ENCODE measurements at regions not wholly inside any gene's neighbourhood (a gene's known extent, or its start where the extent isn't known, plus 50 kb on each side); places are given as distances from the start of the nearest gene placed in this dataset.

- Histone ChIP-seq H3K9me3 (ENCODE audit: control insufficient read depth, insufficient read depth, low read depth, low read length) (no peaks in the 10 kb centered on the region), H3K36me3 (ENCODE audit: control insufficient read depth, insufficient read depth, low read length) (no peaks in the 10 kb centered on the region), H3K9ac (ENCODE audit: insufficient read depth, low read length) (no peak overlapping the region), H3K4me3 (replicated peaks in 1 of 4; ENCODE audit: control extremely low read depth in 1 of 4, insufficient read depth in 1 of 4, low read depth in 3 of 4, low read length in 4 of 4) (no peak overlapping the region), H4K20me1 (ENCODE audit: control insufficient read depth, extremely low read depth, insufficient read depth, low read length) (no peaks in the 10 kb centered on the region), H3K4me1 (ENCODE audit: control insufficient read depth, extremely low read depth, insufficient read depth, low read length) (no peaks in the 10 kb centered on the region), H3K79me2 (ENCODE audit: control insufficient read depth, insufficient read depth, low read length) (no peaks in the 10 kb centered on the region), H3K27ac (ENCODE audit: insufficient read depth, low read length) (no peak overlapping the region), H3K27me3 (ENCODE audit: control insufficient read depth, insufficient read depth, low read length) (no peaks in the 10 kb centered on the region), H2AFZ (ENCODE audit: low read length) (no peak overlapping the region), H3K4me2 (ENCODE audit: extremely low read depth, insufficient read depth, low read length) (no peak overlapping the region)
- no peak for TF ChIP-seq EZH2 (IDR thresholded peaks at IDR 0.05; ENCODE audit: low read length, missing control alignments)
- TF ChIP-seq, protein P1, sequence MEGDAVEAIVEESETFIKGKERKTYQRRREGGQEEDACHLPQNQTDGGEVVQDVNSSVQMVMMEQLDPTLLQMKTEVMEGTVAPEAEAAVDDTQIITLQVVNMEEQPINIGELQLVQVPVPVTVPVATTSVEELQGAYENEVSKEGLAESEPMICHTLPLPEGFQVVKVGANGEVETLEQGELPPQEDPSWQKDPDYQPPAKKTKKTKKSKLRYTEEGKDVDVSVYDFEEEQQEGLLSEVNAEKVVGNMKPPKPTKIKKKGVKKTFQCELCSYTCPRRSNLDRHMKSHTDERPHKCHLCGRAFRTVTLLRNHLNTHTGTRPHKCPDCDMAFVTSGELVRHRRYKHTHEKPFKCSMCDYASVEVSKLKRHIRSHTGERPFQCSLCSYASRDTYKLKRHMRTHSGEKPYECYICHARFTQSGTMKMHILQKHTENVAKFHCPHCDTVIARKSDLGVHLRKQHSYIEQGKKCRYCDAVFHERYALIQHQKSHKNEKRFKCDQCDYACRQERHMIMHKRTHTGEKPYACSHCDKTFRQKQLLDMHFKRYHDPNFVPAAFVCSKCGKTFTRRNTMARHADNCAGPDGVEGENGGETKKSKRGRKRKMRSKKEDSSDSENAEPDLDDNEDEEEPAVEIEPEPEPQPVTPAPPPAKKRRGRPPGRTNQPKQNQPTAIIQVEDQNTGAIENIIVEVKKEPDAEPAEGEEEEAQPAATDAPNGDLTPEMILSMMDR (conservative IDR thresholded peaks at IDR 0.05 in 1 of 2, IDR thresholded peaks at IDR 0.05 in 1 of 2; ENCODE audit: low read depth in 1 of 2, low read length in 2 of 2): no peak
- peak in 1 of 2 donors; percentile 4 for DNase-seq (ENCODE audit: low read depth in 2 of 2)
These were observed 196.5 kb upstream of the CDH9 start for GRCh38 chr5:27234916-27235315.

DNA sequence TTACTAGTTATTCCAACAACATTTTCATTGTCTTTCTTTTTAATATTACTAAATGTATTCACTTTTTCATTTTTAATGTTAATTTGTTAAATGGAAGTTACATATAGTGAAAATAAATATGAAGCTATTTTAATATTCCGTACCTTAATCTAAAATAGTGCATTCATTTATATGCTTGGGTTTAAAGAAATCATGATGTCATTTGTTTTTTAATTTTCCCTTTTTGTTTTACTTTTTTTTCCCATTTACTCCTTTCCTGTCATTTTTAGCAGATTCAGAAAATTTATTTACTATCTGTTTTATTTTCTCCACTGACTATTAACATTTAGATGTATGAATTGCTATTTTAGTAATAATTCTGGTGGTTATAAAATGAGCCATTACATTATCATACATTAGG is 183.0 kb upstream of the CDH9 start:
- Histone ChIP-seq H3K4me3 (replicated peaks in 1 of 4; ENCODE audit: control extremely low read depth in 1 of 4, insufficient read depth in 1 of 4, low read depth in 3 of 4, low read length in 4 of 4) (no peak overlapping the region), H4K20me1 (ENCODE audit: control insufficient read depth, extremely low read depth, insufficient read depth, low read length) (no peaks in the 10 kb centered on the region), H2AFZ (ENCODE audit: low read length) (no peak overlapping the region), H3K27me3 (ENCODE audit: control insufficient read depth, insufficient read depth, low read length) (no peaks in the 10 kb centered on the region), H3K4me1 (ENCODE audit: control insufficient read depth, extremely low read depth, insufficient read depth, low read length) (no peaks in the 10 kb centered on the region), H3K36me3 (ENCODE audit: control insufficient read depth, insufficient read depth, low read length) (no peaks in the 10 kb centered on the region), H3K27ac (ENCODE audit: insufficient read depth, low read length) (no peak overlapping the region), H3K4me2 (ENCODE audit: extremely low read depth, insufficient read depth, low read length) (no peak overlapping the region), H3K9me3 (ENCODE audit: control insufficient read depth, insufficient read depth, low read depth, low read length) (no peaks in the 10 kb centered on the region), H3K9ac (ENCODE audit: insufficient read depth, low read length) (no peak overlapping the region), H3K79me2 (ENCODE audit: control insufficient read depth, insufficient read depth, low read length) (no peaks in the 10 kb centered on the region)
- no peak for DNase-seq (ENCODE audit: low read depth in 2 of 2)
- TF ChIP-seq, protein P1 (conservative IDR thresholded peaks at IDR 0.05 in 1 of 2, IDR thresholded peaks at IDR 0.05 in 1 of 2; ENCODE audit: low read depth in 1 of 2, low read length in 2 of 2): no peak
- no peak for TF ChIP-seq EZH2 (IDR thresholded peaks at IDR 0.05; ENCODE audit: low read length, missing control alignments)

GRCh38 chr5:27220752-27221151 is 182.4 kb upstream of the CDH9 start:
- no peak overlapping the region for H2AFZ ChIP-seq (ENCODE audit: low read length)
- DNase-seq (ENCODE audit: low read depth in 2 of 2): no peak
- TF ChIP-seq EZH2 (IDR thresholded peaks at IDR 0.05; ENCODE audit: low read length, missing control alignments): no peak
- TF ChIP-seq, protein P1 (conservative IDR thresholded peaks at IDR 0.05 in 1 of 2, IDR thresholded peaks at IDR 0.05 in 1 of 2; ENCODE audit: low read depth in 1 of 2, low read length in 2 of 2): no peak
- no peaks in the 10 kb centered on the region for H3K27me3 ChIP-seq (ENCODE audit: control insufficient read depth, insufficient read depth, low read length)
- no peak overlapping the region for H3K27ac ChIP-seq (ENCODE audit: insufficient read depth, low read length)
- H3K9ac ChIP-seq (ENCODE audit: insufficient read depth, low read length): no peak overlapping the region
- no peaks in the 10 kb centered on the region for H3K9me3 ChIP-seq (ENCODE audit: control insufficient read depth, insufficient read depth, low read depth, low read length)
- H3K4me1 ChIP-seq (ENCODE audit: control insufficient read depth, extremely low read depth, insufficient read depth, low read length): no peaks in the 10 kb centered on the region
- no peak overlapping the region for H3K4me3 ChIP-seq (replicated peaks in 1 of 4; ENCODE audit: control extremely low read depth in 1 of 4, insufficient read depth in 1 of 4, low read depth in 3 of 4, low read length in 4 of 4)
- no peaks in the 10 kb centered on the region for H3K36me3 ChIP-seq (ENCODE audit: control insufficient read depth, insufficient read depth, low read length)
- H4K20me1 ChIP-seq (ENCODE audit: control insufficient read depth, extremely low read depth, insufficient read depth, low read length): no peaks in the 10 kb centered on the region
- H3K4me2 ChIP-seq (ENCODE audit: extremely low read depth, insufficient read depth, low read length): no peak overlapping the region
- no peaks in the 10 kb centered on the region for H3K79me2 ChIP-seq (ENCODE audit: control insufficient read depth, insufficient read depth, low read length)

Measured in fibroblast of lung (primary cell).